ENCODE measurements at regions not wholly inside any gene's neighbourhood (a gene's known extent, or its start where the extent isn't known, plus 50 kb on each side); places are given as distances from the start of the nearest gene placed in this dataset.

GRCh38 chr10:4079803-4080202 lies 294.8 kb upstream of the KLF6 start:
- ATAC-seq (ENCODE audit: low read depth): no peak
- TF ChIP-seq CTCF (IDR thresholded peaks at IDR 0.05; ENCODE audit: poor library complexity, severe bottlenecking): no peak
- no peaks in the 10 kb centered on the region for H3K27me3 ChIP-seq (ENCODE audit: insufficient read depth, poor library complexity, severe bottlenecking)
- no peaks in the 10 kb centered on the region for H3K9me3 ChIP-seq (ENCODE audit: severe bottlenecking)
- no peak overlapping the region for H3K27ac ChIP-seq (ENCODE audit: poor library complexity, severe bottlenecking)
- DNase-seq (ENCODE audit: low spot score): no peak
- no peaks in the 10 kb centered on the region for H3K4me1 ChIP-seq (ENCODE audit: insufficient read depth, poor library complexity, severe bottlenecking)
- no peaks in the 10 kb centered on the region for H3K36me3 ChIP-seq (ENCODE audit: low read depth)
- H3K4me3 ChIP-seq (ENCODE audit: severe bottlenecking): no peak overlapping the region

- Histone ChIP-seq H3K4me3 (ENCODE audit: severe bottlenecking) (no peak overlapping the region), H3K27me3 (ENCODE audit: insufficient read depth, poor library complexity, severe bottlenecking) (no peaks in the 10 kb centered on the region), H3K36me3 (ENCODE audit: low read depth) (no peaks in the 10 kb centered on the region), H3K27ac (ENCODE audit: poor library complexity, severe bottlenecking) (no peak overlapping the region), H3K9me3 (ENCODE audit: severe bottlenecking) (no peaks in the 10 kb centered on the region), H3K4me1 (ENCODE audit: insufficient read depth, poor library complexity, severe bottlenecking) (peaks cover 11% of the 10 kb centered on the region)
- no peak for DNase-seq (ENCODE audit: low spot score)
- TF ChIP-seq CTCF (IDR thresholded peaks at IDR 0.05; ENCODE audit: poor library complexity, severe bottlenecking): no peak
- ATAC-seq (ENCODE audit: low read depth): no peak
Measured at GRCh38 chr10:4077804-4078203, 292.8 kb upstream of the KLF6 start.

DNA sequence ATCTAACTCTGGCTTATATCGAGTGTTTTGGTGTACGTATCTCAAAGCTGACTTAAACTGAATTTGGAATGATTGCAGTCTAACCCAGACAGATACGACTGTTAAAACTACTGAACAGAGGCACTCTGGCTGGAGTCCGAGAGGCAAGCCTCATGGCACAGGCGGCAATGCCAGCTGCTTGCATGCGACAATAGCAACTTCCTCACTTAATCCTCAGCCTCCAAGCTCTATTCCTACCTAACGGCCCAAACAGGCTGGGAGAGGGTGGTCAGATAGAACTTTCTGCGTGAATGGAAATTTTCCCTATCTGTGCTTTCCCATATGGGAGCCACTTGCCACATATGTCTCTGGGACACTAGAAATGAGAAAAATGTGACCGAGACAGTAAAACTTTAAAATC lies 292.0 kb upstream of the KLF6 start:
- TF ChIP-seq CTCF (IDR thresholded peaks at IDR 0.05; ENCODE audit: poor library complexity, severe bottlenecking): no peak
- Histone ChIP-seq H3K27me3 (ENCODE audit: insufficient read depth, poor library complexity, severe bottlenecking) (no peaks in the 10 kb centered on the region), H3K4me1 (ENCODE audit: insufficient read depth, poor library complexity, severe bottlenecking) (peaks cover 11% of the 10 kb centered on the region), H3K36me3 (ENCODE audit: low read depth) (no peaks in the 10 kb centered on the region), H3K9me3 (ENCODE audit: severe bottlenecking) (no peaks in the 10 kb centered on the region), H3K4me3 (ENCODE audit: severe bottlenecking) (no peak overlapping the region), H3K27ac (ENCODE audit: poor library complexity, severe bottlenecking) (no peak overlapping the region)
- ATAC-seq (ENCODE audit: low read depth) (no peak), DNase-seq (ENCODE audit: low spot score) (no peak)

DNA sequence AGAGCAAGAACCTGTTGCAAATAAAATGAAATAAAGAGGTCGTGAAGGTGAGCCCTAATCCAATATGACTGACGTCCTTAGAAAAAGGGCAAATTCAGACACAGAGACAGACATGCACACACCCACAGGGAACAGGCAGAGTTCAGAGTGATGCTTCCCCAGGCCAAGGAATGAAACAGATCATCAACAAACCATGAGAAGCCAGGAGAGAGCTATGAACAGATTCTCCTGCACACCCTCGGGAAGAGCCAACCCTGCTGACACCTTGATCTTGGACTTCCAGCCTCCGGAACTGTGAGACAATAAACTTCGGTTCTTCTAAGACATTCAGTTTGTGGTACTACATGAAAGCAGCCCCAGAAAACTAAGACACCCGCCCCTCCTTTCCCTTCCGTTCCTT lies 290.4 kb upstream of the KLF6 start:
- ATAC-seq (ENCODE audit: low read depth): no peak
- H3K4me3 ChIP-seq (ENCODE audit: severe bottlenecking): no peak overlapping the region
- TF ChIP-seq CTCF (IDR thresholded peaks at IDR 0.05; ENCODE audit: poor library complexity, severe bottlenecking): no peak
- H3K36me3 ChIP-seq (ENCODE audit: low read depth): no peaks in the 10 kb centered on the region
- H3K27ac ChIP-seq (ENCODE audit: poor library complexity, severe bottlenecking): peak overlapping the region; percentile 37
- H3K4me1 ChIP-seq (ENCODE audit: insufficient read depth, poor library complexity, severe bottlenecking): peaks cover 11% of the 10 kb centered on the region
- H3K27me3 ChIP-seq (ENCODE audit: insufficient read depth, poor library complexity, severe bottlenecking): no peaks in the 10 kb centered on the region
- H3K9me3 ChIP-seq (ENCODE audit: severe bottlenecking): no peaks in the 10 kb centered on the region
- no peak for DNase-seq (ENCODE audit: low spot score)

DNA sequence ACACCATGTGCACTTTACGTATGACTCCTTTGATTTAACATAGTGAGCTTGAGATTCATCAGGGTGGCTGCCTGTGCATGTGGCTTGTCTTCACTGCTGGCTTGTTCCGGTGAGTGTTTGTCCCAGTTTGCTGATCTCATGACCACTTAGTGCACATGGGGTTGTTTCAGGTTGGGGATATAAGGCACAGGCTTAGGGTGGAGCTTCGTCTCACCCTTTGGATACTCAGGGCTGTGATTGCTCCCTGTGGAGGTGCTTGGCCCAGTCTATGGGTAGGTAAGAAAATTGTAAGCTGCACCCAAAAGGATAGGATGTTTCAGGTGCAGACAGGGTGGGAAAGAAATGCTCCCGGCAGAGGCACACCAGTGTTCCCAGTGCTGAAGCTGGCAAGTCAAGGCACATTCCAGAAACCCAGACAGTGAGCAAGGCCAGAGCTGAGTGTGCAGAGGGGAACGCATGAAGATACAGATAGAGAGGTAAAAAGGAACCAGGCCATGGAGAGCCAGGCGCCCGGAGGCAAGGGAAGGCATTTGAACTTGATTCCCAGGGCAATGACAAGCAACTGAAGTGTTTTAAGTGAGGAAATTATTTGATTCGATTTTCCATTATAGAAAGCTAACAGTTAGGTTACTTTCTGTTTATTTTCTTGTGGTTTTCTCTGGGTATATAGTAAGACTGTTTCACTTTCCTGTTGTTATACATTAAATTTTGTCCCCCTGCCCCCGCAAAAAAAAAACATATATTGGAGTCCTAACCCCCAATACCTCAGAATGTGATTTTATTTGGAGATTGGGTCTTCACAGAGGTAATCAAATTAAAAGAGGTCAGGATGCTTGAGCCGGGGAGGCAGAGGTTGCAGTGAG lies 289.8 kb upstream of the KLF6 start:
- peak; percentile 64 for ATAC-seq (ENCODE audit: low read depth)
- Histone ChIP-seq H3K4me3 (ENCODE audit: severe bottlenecking) (no peak overlapping the region), H3K27me3 (ENCODE audit: insufficient read depth, poor library complexity, severe bottlenecking) (no peaks in the 10 kb centered on the region), H3K9me3 (ENCODE audit: severe bottlenecking) (no peaks in the 10 kb centered on the region), H3K27ac (ENCODE audit: poor library complexity, severe bottlenecking) (peak overlapping the region; percentile 37), H3K36me3 (ENCODE audit: low read depth) (no peaks in the 10 kb centered on the region), H3K4me1 (ENCODE audit: insufficient read depth, poor library complexity, severe bottlenecking) (peaks cover 13% of the 10 kb centered on the region)
- no peak for DNase-seq (ENCODE audit: low spot score)
- no peak for TF ChIP-seq CTCF (IDR thresholded peaks at IDR 0.05; ENCODE audit: poor library complexity, severe bottlenecking)

Measured in RWPE2 (cell line).